Lower leg skin (tissue), 3 donors: ENCODE measurements at regions not wholly inside any gene's neighbourhood (a gene's known extent, or its start where the extent isn't known, plus 50 kb on each side); places are given as distances from the start of the nearest gene placed in this dataset.

ENCODE experiments used
- CTCF ChIP-seq, 3 donors: fragments of 450-650 bp; IDR thresholded peaks; one replicate each; pipeline ENCODE4 v1.5.1; 2016; ENCODE audit warnings: antibody characterized with exemption in 3 of 3, mild to moderate bottlenecking in 3 of 3, moderate library complexity in 2 of 3
- POLR2A ChIP-seq, 2 donors: fragments of 450-650 bp; IDR thresholded peaks; one replicate each; pipeline ENCODE4 v1.6.1; 2016 to 2017; ENCODE audit warnings: antibody characterized with exemption in 2 of 2, mild to moderate bottlenecking in 1 of 2, moderate library complexity in 1 of 2

- TF ChIP-seq CTCF (IDR thresholded peaks at IDR 0.05) (no peak), POLR2A (IDR thresholded peaks at IDR 0.05) (no peak)
These were observed 95.2 kb upstream of the CCL1 start for GRCh38 chr17:34458266-34458665.
